ENCODE measurements at regions not wholly inside any gene's neighbourhood (a gene's known extent, or its start where the extent isn't known, plus 50 kb on each side); places are given as distances from the start of the nearest gene placed in this dataset.

GRCh38 chr6:164148788-164149187 is 734.3 kb downstream of the QKI start:
- WGBS (ENCODE audit: insufficient coverage, low lambda C conversion rate): no CpG with 5 or more reads among the region's 1 CpG
- Histone ChIP-seq H3K27ac (ENCODE audit: low read length) (no peak overlapping the region), H3K4me1 (ENCODE audit: control insufficient read depth, insufficient read depth, low read length) (no peaks in the 10 kb centered on the region), H3K27me3 (ENCODE audit: control insufficient read depth, insufficient read depth, low read length) (no peaks in the 10 kb centered on the region), H3K4me3 (ENCODE audit: low read length) (no peak overlapping the region), H3K9me3 (ENCODE audit: control insufficient read depth, low read depth, low read length) (peaks cover 3% of the 10 kb centered on the region), H3K36me3 (ENCODE audit: control insufficient read depth, insufficient read depth, low read length) (no peaks in the 10 kb centered on the region)
- no peak for DNase-seq

DNA sequence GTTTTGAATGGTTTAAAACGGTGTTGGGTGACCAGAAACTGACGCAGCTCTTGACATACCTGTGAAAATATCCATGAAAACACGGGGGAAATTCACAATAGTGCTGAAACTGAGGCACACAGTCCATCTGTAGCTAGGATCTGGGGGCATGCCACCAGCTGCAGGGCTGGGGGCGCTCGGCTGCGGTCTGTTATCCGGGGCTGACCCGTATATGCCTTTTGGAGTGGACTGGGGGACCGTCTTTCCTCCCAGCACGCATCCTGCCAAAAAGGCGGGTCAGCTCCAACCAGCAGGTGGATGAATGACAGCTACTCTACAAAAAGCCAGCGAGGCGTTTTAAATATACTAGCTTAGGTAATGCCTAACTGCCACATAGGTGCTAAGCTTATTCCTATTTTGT is 729.8 kb downstream of the QKI start:
- 80% methylated on average over 1 of the region's 13 CpGs for WGBS (ENCODE audit: insufficient coverage, low lambda C conversion rate)
- H3K9me3 ChIP-seq (ENCODE audit: control insufficient read depth, low read depth, low read length): peaks cover 3% of the 10 kb centered on the region
- no peak overlapping the region for H3K4me3 ChIP-seq (ENCODE audit: low read length)
- H3K36me3 ChIP-seq (ENCODE audit: control insufficient read depth, insufficient read depth, low read length): no peaks in the 10 kb centered on the region
- H3K27me3 ChIP-seq (ENCODE audit: control insufficient read depth, insufficient read depth, low read length): no peaks in the 10 kb centered on the region
- H3K4me1 ChIP-seq (ENCODE audit: control insufficient read depth, insufficient read depth, low read length): no peaks in the 10 kb centered on the region
- H3K27ac ChIP-seq (ENCODE audit: low read length): no peak overlapping the region
- no peak for DNase-seq

- Histone ChIP-seq H3K9me3 (ENCODE audit: control insufficient read depth, low read depth, low read length) (peaks cover 3% of the 10 kb centered on the region), H3K36me3 (ENCODE audit: control insufficient read depth, insufficient read depth, low read length) (no peaks in the 10 kb centered on the region), H3K27me3 (ENCODE audit: control insufficient read depth, insufficient read depth, low read length) (no peaks in the 10 kb centered on the region), H3K4me1 (ENCODE audit: control insufficient read depth, insufficient read depth, low read length) (no peaks in the 10 kb centered on the region), H3K27ac (ENCODE audit: low read length) (no peak overlapping the region), H3K4me3 (ENCODE audit: low read length) (no peak overlapping the region)
- 96% methylated on average over 4 of the region's 5 CpGs for WGBS (ENCODE audit: insufficient coverage, low lambda C conversion rate)
- DNase-seq: no peak
Measured at GRCh38 chr6:164142322-164142721, 727.8 kb downstream of the QKI start.

DNA sequence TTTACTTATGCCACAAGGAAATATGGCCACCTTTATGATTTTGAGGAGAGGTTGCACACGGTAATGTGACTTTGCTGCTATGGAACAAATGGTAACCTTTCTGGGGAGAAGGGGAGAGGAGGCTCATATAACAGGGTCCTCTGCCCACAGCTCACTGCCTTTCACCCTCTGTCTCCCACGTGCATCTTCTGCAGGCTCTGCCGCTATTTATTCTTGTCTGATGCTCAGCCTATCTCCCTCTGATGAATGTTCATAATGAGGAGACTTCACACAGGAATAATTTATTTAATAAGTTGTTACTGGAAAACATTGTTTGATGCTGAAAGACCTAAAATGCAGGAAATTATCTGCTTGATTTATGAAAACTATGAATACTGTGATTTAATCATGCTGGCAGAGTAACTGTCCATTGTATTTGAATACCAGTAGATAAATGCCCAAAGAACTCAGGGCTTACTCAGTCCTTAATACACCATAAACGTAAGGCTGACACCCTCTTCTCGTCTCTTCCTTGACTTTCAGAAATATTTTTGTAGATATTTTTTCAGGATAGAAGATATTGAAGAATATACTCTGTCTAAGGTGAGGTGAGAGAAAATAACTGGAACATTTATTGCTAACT is 721.1 kb downstream of the QKI start:
- H3K4me1 ChIP-seq (ENCODE audit: control insufficient read depth, insufficient read depth, low read length): no peaks in the 10 kb centered on the region
- H3K36me3 ChIP-seq (ENCODE audit: control insufficient read depth, insufficient read depth, low read length): no peaks in the 10 kb centered on the region
- H3K4me3 ChIP-seq (ENCODE audit: low read length): no peak overlapping the region
- H3K27ac ChIP-seq (ENCODE audit: low read length): no peak overlapping the region
- DNase-seq: no peak
- 92% methylated on average over 2 of the region's 5 CpGs for WGBS (ENCODE audit: insufficient coverage, low lambda C conversion rate)
- no peaks in the 10 kb centered on the region for H3K9me3 ChIP-seq (ENCODE audit: control insufficient read depth, low read depth, low read length)
- no peaks in the 10 kb centered on the region for H3K27me3 ChIP-seq (ENCODE audit: control insufficient read depth, insufficient read depth, low read length)

DNA sequence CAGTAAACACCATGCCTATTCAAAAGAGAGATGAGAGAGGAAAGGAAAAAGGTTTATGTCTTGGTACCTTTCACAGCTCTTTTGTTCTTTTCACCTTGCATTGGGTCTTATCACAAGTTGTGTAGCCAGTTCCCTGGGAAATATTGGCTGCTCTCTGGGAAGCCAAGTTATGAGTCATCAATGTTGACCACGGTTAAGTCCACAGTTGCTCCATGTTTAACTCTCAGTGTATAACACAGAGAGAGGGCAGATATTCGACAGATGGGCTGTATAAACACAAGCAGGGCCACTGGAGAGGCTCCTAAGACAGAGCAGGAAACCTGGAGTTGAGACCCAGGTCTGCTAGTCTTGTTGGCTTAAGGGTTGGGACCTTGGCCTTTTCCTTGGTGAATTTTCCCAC is 718.6 kb downstream of the QKI start:
- Histone ChIP-seq H3K27ac (ENCODE audit: low read length) (no peak overlapping the region), H3K36me3 (ENCODE audit: control insufficient read depth, insufficient read depth, low read length) (no peaks in the 10 kb centered on the region), H3K4me3 (ENCODE audit: low read length) (no peak overlapping the region), H3K9me3 (ENCODE audit: control insufficient read depth, low read depth, low read length) (no peaks in the 10 kb centered on the region), H3K27me3 (ENCODE audit: control insufficient read depth, insufficient read depth, low read length) (no peaks in the 10 kb centered on the region), H3K4me1 (ENCODE audit: control insufficient read depth, insufficient read depth, low read length) (no peaks in the 10 kb centered on the region)
- no peak for DNase-seq
- WGBS (ENCODE audit: insufficient coverage, low lambda C conversion rate): no CpG with 5 or more reads among the region's 2 CpGs

GRCh38 chr6:164130585-164130984 is 716.1 kb downstream of the QKI start:
- Histone ChIP-seq H3K27ac (ENCODE audit: low read length) (no peak overlapping the region), H3K4me1 (ENCODE audit: control insufficient read depth, insufficient read depth, low read length) (no peaks in the 10 kb centered on the region), H3K36me3 (ENCODE audit: control insufficient read depth, insufficient read depth, low read length) (no peaks in the 10 kb centered on the region), H3K27me3 (ENCODE audit: control insufficient read depth, insufficient read depth, low read length) (no peaks in the 10 kb centered on the region), H3K9me3 (ENCODE audit: control insufficient read depth, low read depth, low read length) (no peaks in the 10 kb centered on the region), H3K4me3 (ENCODE audit: low read length) (no peak overlapping the region)
- DNase-seq: no peak
- WGBS (ENCODE audit: insufficient coverage, low lambda C conversion rate): no CpG with 5 or more reads among the region's 2 CpGs

DNA sequence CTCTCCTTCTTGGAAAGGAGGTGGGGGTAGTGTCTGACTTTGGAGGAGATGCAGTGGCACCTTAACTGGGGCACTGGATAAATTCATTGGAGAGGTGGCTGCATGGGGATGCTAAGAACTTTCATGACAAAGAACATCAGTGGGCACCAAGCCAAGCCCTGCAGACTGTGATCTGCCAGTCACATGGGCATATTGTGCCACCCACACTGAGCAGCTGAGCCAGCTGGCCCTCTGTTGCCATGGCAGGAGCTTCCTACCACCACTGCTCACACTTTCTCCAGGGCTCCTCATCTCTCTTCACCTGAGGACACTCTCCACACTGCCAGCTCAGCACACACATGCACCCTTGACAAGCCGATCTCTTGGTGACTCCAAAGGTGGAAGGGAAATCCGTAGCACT is 715.6 kb downstream of the QKI start:
- no CpG with 5 or more reads among the region's 2 CpGs for WGBS (ENCODE audit: insufficient coverage, low lambda C conversion rate)
- Histone ChIP-seq H3K4me1 (ENCODE audit: control insufficient read depth, insufficient read depth, low read length) (no peaks in the 10 kb centered on the region), H3K9me3 (ENCODE audit: control insufficient read depth, low read depth, low read length) (no peaks in the 10 kb centered on the region), H3K27ac (ENCODE audit: low read length) (no peak overlapping the region), H3K36me3 (ENCODE audit: control insufficient read depth, insufficient read depth, low read length) (no peaks in the 10 kb centered on the region), H3K4me3 (ENCODE audit: low read length) (no peak overlapping the region), H3K27me3 (ENCODE audit: control insufficient read depth, insufficient read depth, low read length) (no peaks in the 10 kb centered on the region)
- no peak for DNase-seq

DNA sequence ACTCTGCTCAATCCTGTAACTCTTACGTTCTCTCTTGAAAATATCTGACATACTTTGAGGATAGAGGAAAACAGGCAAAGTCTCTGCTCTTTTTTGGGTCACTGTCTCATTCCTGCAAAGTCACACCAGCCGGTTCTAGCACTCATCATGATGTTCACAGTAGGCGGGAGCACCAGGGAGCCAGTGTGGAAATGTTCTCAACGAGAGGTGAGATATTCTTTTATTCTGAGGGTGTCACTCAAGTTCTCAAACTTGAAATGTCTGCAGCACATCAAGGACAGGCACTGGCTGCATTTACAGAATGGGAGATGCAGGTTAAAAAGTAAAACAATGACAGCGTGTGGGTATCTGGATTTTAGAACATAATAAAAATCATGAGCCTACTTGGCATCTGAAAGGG is 714.7 kb downstream of the QKI start:
- no peaks in the 10 kb centered on the region for H3K4me1 ChIP-seq (ENCODE audit: control insufficient read depth, insufficient read depth, low read length)
- no peak for DNase-seq
- no peak overlapping the region for H3K4me3 ChIP-seq (ENCODE audit: low read length)
- H3K9me3 ChIP-seq (ENCODE audit: control insufficient read depth, low read depth, low read length): peaks cover 3% of the 10 kb centered on the region
- WGBS (ENCODE audit: insufficient coverage, low lambda C conversion rate): no CpG with 5 or more reads among the region's 5 CpGs
- no peaks in the 10 kb centered on the region for H3K36me3 ChIP-seq (ENCODE audit: control insufficient read depth, insufficient read depth, low read length)
- H3K27me3 ChIP-seq (ENCODE audit: control insufficient read depth, insufficient read depth, low read length): no peaks in the 10 kb centered on the region
- no peak overlapping the region for H3K27ac ChIP-seq (ENCODE audit: low read length)

GRCh38 chr6:164128101-164128500 is 713.6 kb downstream of the QKI start:
- WGBS (ENCODE audit: insufficient coverage, low lambda C conversion rate): no CpG with 5 or more reads among the region's 2 CpGs
- no peaks in the 10 kb centered on the region for H3K36me3 ChIP-seq (ENCODE audit: control insufficient read depth, insufficient read depth, low read length)
- no peak overlapping the region for H3K27ac ChIP-seq (ENCODE audit: low read length)
- DNase-seq: no peak
- no peak overlapping the region for H3K4me3 ChIP-seq (ENCODE audit: low read length)
- no peaks in the 10 kb centered on the region for H3K4me1 ChIP-seq (ENCODE audit: control insufficient read depth, insufficient read depth, low read length)
- H3K27me3 ChIP-seq (ENCODE audit: control insufficient read depth, insufficient read depth, low read length): no peaks in the 10 kb centered on the region
- H3K9me3 ChIP-seq (ENCODE audit: control insufficient read depth, low read depth, low read length): peaks cover 7% of the 10 kb centered on the region

DNA sequence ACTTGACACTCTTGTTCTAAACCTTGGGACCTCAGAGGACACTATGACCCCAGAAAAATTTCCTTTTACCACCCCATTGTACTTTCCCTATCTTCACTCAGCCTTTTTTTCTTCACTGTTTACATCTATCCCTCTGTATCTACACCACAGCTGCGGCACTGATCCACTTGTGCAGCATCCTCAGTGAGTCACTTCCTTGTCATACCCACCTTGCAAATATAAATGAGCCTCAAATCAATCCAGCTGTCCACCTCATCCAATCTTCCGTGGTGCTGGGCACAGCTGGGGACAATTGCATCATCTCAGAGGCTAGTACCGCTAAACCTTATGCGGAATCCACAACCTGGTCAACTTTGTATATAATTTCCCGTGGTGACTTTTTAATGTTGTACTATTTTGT is 710.5 kb downstream of the QKI start:
- Histone ChIP-seq H3K27ac (ENCODE audit: low read length) (no peak overlapping the region), H3K9me3 (ENCODE audit: control insufficient read depth, low read depth, low read length) (peaks cover 12% of the 10 kb centered on the region), H3K27me3 (ENCODE audit: control insufficient read depth, insufficient read depth, low read length) (no peaks in the 10 kb centered on the region), H3K36me3 (ENCODE audit: control insufficient read depth, insufficient read depth, low read length) (no peaks in the 10 kb centered on the region), H3K4me3 (ENCODE audit: low read length) (no peak overlapping the region), H3K4me1 (ENCODE audit: control insufficient read depth, insufficient read depth, low read length) (no peaks in the 10 kb centered on the region)
- no CpG with 5 or more reads among the region's 5 CpGs for WGBS (ENCODE audit: insufficient coverage, low lambda C conversion rate)
- DNase-seq: no peak

- Histone ChIP-seq H3K27ac (ENCODE audit: low read length) (no peak overlapping the region), H3K9me3 (ENCODE audit: control insufficient read depth, low read depth, low read length) (peaks cover 12% of the 10 kb centered on the region), H3K27me3 (ENCODE audit: control insufficient read depth, insufficient read depth, low read length) (no peaks in the 10 kb centered on the region), H3K4me3 (ENCODE audit: low read length) (no peak overlapping the region), H3K36me3 (ENCODE audit: control insufficient read depth, insufficient read depth, low read length) (no peaks in the 10 kb centered on the region), H3K4me1 (ENCODE audit: control insufficient read depth, insufficient read depth, low read length) (no peaks in the 10 kb centered on the region)
- no peak for DNase-seq
- no CpG with 5 or more reads among the region's 5 CpGs for WGBS (ENCODE audit: insufficient coverage, low lambda C conversion rate)
Measured at GRCh38 chr6:164124473-164124872, 710.0 kb downstream of the QKI start.
